HG02852 (cell line): ENCODE measurements at regions not wholly inside any gene's neighbourhood (a gene's known extent, or its start where the extent isn't known, plus 50 kb on each side); places are given as distances from the start of the nearest gene placed in this dataset.
"Not testable (repeated sequence)": the region's sequence is repeated elsewhere in the genome, so short reads cannot be mapped to it uniquely, and the experiment has no call there.

Experiments used
- ATAC-seq: cut with Tn5 transposase; IDR thresholded peaks from one replicate; pipeline ENCODE4 v1.9.1; 2021; ENCODE audit warnings: mild to moderate bottlenecking, moderate library complexity; ENCODE audit not compliant: unreplicated experiment

DNA sequence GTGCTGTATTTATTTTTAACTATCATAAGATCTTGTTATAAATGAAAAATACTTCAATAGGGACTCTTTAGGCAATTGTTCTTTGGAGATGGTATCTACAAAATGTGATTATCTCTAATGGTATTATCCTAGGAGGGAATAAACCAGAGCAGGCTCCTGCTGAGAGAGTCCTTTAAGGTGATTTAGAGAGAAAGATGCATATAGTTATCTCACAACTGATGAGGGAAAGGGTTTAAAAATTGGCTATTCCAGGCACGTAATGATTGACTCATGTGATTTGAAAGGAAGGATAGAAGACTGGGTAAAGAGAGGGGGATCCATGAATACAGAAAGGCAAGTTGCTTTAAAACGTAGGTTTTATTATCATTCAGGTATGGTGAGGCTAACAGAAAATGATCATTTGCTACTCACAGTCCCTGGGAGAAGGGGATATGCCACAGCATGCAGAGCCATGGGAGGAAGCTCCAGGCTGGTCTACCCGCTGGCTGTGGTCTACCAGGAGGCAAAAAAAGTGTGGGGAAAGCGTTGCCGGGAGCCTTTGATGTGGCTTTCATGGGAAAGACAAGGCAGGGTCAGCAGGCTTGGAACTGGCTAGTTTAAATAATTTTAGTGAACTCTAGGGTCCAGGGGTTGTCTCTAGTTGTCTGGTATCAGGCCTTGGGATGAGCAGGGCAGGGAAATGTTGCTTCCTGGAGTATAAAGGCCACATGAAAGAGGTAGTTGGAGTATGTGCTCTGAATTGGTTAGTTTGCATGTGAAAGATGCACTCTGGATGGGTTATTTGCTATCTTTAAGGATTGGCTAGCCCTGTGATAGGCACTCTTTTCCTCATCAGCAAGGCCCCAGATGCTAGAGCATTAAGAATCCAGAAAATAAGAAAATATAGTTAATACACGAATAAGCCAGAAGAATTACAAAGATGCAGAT lies 798.4 kb upstream of the GRM7 start:
- no peak for ATAC-seq

GRCh38 chr3:6066397-6066796 lies 794.5 kb upstream of the GRM7 start:
- no peak for ATAC-seq

GRCh38 chr3:6066868-6067578 lies 793.9 kb upstream of the GRM7 start:
- not testable (repeated sequence) for ATAC-seq

DNA sequence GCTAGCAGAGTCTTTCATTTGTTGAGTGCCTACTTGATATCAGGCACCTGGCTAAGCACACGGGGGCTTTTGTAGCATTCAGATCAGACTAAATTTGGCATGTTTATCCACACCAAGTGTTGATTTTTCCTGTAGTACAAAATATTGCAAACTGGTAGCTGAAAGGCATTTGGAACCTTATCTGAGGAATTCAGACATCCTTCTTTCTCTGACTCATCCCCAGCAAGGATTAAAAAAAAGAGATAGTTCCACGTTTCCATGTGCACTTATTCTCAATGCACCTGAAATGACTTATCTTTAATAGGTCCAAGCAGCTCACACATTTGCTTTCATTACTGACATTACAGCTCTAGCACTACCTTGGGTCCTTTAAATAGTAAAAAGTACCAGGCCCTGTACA lies 786.0 kb upstream of the GRM7 start:
- ATAC-seq = no peak

- ATAC-seq = no peak
Observed at GRCh38 chr3:6078436-6078835, 782.5 kb upstream of the GRM7 start.

- no peak for ATAC-seq
Observed at GRCh38 chr3:6079011-6079410, 781.9 kb upstream of the GRM7 start.

GRCh38 chr3:6079561-6080179 lies 781.2 kb upstream of the GRM7 start:
- ATAC-seq = no peak

DNA sequence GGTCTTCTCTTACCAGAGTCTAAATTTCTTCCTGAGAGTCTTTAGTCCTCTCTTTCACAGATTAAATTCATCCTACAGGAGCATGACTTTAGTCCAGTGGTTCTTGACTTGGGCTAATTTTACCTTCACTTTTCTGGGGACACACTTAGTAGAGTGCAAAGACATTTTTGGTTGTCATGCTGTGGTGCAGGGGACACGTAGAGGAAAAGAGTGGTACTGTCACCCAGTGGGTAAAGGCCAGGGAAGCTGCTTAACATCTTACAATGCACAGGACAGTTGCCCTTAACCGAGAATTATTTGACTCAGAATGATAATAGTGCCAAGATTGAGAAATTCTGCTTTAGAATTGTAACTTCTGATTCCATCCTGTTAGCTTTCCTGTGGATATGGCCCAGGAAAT lies 772.5 kb upstream of the GRM7 start:
- no peak for ATAC-seq

GRCh38 chr3:6089780-6090179 lies 771.1 kb upstream of the GRM7 start:
- no peak for ATAC-seq

DNA sequence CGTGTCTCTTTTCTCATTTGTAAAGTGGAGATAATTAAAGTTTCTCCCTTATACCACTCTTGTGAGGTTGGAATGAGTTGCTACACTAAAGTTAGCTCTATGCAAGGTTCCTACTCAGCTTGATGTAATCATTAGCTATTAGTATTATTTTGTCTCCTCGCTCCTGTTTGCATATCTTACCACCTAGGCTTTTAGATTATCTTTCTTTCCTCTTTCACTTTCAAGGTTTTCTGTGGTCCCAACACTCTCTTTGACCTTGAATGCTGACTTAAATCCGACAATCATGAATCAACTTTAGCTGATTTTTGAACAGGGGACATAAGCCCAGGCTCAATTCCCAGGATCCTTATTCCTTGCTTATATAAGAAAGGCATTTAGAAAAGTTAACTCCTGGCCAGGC lies 769.7 kb upstream of the GRM7 start:
- ATAC-seq = no peak

DNA sequence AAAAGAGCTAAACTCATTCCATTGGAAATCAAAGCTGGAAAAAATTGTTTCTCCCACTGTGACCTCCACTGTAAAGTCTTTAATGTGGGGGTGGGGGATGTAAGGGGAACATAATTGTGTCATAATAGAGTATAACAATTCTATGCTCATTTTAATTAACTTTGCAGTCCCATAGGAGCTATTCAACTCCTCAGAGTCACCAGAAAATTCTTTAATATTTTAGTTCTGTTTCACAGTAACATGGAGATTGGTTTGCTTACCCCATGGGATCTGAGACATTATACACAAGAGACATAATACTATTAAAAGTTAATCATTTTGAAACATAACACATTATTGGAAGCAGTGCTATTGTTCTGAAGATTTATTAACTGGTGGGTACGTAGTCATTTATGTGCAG lies 765.9 kb upstream of the GRM7 start:
- ATAC-seq = no peak

DNA sequence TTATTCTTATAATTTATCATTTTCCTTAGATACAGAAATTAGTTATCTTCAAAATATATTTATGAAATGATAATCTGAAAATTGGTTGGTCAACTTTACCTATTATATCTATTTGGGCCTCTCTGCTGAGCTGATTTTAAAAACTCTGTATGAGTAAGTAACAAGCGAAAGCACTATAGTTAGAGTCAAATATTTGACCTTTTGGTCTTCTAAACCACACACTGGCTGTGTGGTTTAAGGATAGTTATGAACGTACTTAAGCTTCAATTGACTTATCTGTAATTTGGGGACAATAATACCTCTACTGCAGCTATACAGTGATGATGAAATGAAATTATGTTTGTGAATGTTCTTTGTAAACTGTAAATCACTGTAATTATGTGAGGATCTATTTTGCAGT lies 763.9 kb upstream of the GRM7 start:
- ATAC-seq = no peak

DNA sequence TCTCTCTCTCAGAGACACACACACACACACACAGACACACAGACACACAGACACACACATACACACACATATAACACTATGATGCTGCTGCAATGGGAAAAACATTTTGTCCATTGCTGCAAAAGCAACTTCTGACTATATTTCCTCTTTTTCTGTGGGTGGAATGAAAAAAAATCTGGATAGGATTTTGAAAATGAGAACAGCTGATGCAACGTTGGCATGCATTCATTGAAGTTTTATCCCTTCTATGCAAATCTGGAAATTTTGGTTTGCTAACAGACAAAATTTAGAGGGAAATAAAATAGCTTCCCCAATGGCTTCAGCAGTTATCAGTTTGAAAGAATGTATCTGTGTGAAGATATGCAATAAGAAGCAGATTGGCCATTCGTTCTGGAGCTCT lies 763.4 kb upstream of the GRM7 start:
- no peak for ATAC-seq

- no peak for ATAC-seq
Observed at GRCh38 chr3:6098516-6099157, 762.3 kb upstream of the GRM7 start.

DNA sequence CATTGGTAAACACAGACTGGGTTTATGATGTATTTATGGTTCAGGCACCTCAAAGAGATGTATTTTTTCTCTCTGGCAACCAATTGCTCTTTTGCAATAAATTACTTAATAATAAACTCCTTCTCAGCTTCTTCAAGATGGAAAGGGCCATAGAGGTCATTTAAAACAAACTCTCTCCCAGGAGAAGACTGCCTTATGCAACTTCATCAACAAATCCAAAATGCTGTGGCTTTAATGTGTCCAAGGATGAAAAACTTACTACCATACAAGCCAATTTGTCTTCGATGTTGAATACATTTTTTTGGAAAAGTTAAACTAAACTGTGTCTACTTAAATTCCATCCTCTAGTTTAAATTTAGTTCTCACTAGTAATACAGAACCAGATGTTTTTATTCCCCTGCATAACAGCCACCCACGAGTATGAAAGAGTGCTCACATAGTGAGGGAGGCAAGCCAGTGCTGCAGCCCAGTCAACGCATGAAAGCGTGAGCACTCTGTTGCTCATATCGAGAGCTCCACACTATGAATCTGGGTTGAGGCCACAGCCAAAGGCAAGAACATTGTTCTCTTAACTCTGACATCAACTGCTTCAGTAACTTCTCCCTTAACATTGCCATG lies 761.3 kb upstream of the GRM7 start:
- ATAC-seq = no peak

DNA sequence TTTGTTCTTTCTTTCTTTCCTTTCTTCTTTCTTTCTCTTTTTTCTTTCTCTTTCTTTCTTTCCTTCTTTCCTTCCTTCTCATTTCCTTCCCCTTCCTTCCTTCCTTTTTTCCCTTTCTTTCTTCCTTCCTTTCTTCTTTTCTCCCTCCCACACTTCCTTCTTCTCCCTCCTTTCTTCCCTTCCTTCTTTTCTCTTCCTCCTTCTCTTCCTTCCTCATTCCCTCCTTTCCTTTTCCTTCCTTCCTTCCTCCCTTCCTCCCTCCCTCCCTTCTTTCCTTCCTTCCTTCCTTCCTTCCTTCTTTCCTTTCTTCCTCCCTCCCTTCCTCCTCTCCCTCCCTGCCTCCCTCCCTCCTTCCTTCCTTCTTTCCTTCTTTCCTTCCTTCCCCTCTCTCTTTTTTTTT lies 755.7 kb upstream of the GRM7 start:
- ATAC-seq = no peak

DNA sequence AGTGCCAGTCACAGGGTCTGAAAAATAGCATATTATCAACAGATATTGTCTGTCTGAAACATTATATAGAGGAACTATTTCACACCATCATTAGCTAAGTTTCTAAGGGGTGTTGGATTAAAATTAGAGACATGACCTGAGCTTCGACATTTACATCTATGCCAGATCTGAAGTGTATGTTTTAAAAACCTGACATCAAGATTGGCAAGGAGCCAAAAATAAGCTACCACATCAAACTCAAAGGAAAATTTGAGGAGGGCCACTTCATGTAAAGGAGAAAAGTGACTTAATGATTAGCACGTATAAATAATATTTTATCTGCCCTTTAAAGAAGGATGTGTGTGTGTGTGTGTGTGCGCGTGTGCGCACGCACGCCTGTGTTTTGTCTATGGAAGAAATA lies 752.0 kb upstream of the GRM7 start:
- ATAC-seq = no peak

DNA sequence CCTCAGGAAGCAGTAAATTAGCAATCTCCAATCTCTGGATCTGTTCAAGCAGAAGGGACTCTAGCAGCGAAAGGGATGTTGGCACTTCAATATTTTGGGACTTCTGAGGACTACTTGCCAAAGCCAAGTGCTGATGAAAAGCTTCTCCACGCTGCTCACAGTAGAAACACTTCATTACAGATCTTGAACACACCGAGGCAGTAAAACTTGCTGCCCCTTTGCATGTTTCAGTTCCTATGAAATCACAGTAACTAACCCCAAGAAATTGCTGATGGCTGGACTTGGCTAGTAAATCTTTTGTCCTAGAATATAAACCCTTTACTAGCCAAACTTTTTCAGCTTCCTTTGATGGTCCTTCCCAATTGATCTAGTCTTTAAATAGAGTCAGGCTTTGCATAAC lies 750.5 kb upstream of the GRM7 start:
- ATAC-seq = no peak

DNA sequence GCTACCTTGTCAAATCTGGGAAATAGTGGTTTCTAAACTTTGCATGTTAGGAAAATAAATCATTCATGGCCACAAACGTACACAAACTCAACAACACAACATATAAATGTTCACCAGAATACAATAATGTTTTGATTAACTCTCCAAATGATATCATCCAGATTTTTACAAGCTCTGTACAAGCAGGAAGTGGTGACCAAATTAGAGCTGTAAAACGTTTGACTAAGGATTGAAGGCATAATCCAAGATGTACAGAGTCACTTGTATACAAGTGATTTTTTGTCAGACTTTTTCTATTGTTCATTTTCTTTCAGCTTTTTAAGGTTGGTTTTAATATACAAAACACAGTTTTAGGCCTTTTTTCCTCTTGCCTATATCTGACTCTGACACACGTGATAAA lies 748.4 kb upstream of the GRM7 start:
- no peak for ATAC-seq

GRCh38 chr3:6113338-6113737 lies 747.6 kb upstream of the GRM7 start:
- no peak for ATAC-seq

DNA sequence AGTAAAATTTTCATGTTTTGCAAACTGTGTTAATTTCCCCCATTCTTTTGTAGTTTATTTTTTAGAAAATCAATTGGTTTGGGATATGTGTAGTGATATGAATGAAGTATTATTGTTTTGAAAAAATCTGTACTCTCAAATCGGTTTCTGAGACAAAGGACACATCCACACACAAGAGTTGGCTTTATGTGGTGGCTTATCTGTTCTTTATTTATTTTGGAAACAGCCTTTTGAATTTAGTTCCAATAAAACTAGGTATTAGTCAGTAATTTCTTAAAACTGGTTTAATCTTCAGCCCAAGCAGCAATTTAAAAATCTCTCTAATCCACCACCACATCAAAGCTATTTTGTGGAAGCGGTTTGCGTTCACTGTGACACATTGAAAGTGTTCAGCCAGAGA lies 741.5 kb upstream of the GRM7 start:
- no peak for ATAC-seq
